GM12875 (cell line): ENCODE measurements at regions not wholly inside any gene's neighbourhood (a gene's known extent, or its start where the extent isn't known, plus 50 kb on each side); places are given as distances from the start of the nearest gene placed in this dataset.

ENCODE experiments used
- H3K4me3 ChIP-seq: one replicate; pipeline ENCODE4 v1.5.1; 2011; ENCODE audit warnings: low read depth, low read length, control low read depth
- CTCF ChIP-seq: IDR thresholded peaks from 2 replicates; pipeline ENCODE4 v1.5.1; 2011; ENCODE audit warnings: low read depth, mild to moderate bottlenecking, control low read depth, inconsistent platforms, low read length, moderate library complexity, borderline replicate concordance; ENCODE audit not compliant: insufficient read depth

GRCh38 chr2:117738991-117739839 lies 75.3 kb upstream of the DDX18 start:
- TF ChIP-seq CTCF = no peak

GRCh38 chr2:117745537-117745936 lies 69.0 kb upstream of the DDX18 start:
- no peak overlapping the region for H3K4me3 ChIP-seq
- no peak for TF ChIP-seq CTCF

More at GRCh38 chr2:117738991-117739839, 75.3 kb upstream of the DDX18 start:
- H3K4me3 ChIP-seq = no peak overlapping the region

GRCh38 chr2:117755768-117756167 lies 58.7 kb upstream of the DDX18 start:
- TF ChIP-seq CTCF = no peak
- no peak overlapping the region for H3K4me3 ChIP-seq

GRCh38 chr2:117760916-117761315 lies 53.6 kb upstream of the DDX18 start:
- no peak for TF ChIP-seq CTCF
- no peak overlapping the region for H3K4me3 ChIP-seq

- no peak for TF ChIP-seq CTCF
- H3K4me3 ChIP-seq = no peak overlapping the region
Observed at GRCh38 chr2:117762454-117762853, 52.0 kb upstream of the DDX18 start.

GRCh38 chr2:117763804-117764203 lies 50.7 kb upstream of the DDX18 start:
- no peak overlapping the region for H3K4me3 ChIP-seq
- no peak for TF ChIP-seq CTCF
